ENCODE measurements at regions not wholly inside any gene's neighbourhood (a gene's known extent, or its start where the extent isn't known, plus 50 kb on each side); places are given as distances from the start of the nearest gene placed in this dataset.

DNA sequence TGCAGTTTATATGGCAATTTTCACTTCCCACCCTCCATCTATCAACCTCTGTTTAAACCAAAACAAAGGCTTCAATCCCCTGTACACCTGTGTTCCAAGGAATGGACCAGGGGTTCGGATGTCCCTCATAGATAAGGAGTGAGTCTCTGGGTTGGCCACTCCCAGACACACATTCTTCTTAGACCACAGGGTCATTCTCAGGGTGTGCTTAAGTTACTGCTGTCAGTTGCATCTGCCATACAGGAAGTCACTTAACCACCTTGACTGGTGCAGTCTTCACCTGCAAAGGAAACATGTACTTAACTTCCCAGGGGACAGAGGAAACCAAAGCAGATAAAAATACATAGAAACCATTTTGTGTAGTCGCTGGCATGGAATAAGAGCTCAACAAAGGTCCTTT, 151.0 kb upstream of the NDUFV2 start:
- Histone ChIP-seq H3K79me2 (ENCODE audit: insufficient read depth, low read length) (no peaks in the 10 kb centered on the region), H3K9ac (ENCODE audit: low read depth, low read length, poor library complexity, severe bottlenecking) (peak overlapping the region; percentile 58), H3K4me3 (ENCODE audit: low read length, poor library complexity, severe bottlenecking) (peak overlapping the region; percentile 66), H3K4me1 (ENCODE audit: insufficient read depth, low read length, poor library complexity, severe bottlenecking) (peaks cover 46% of the 10 kb centered on the region), H3K36me3 (ENCODE audit: insufficient read depth, low read length) (no peaks in the 10 kb centered on the region), H3K9me2 (replicated peaks; ENCODE audit: low read depth, low read length) (no peaks in the 10 kb centered on the region), H3K4me2 (ENCODE audit: low read depth, low read length, poor library complexity, severe bottlenecking) (peak overlapping the region; percentile 79), H2AFZ (ENCODE audit: low read length) (peak overlapping the region; percentile 41; the same call in 1 of the 2 replicates), H3K27me3 (ENCODE audit: insufficient read depth, low read length, poor library complexity, severe bottlenecking) (no peaks in the 10 kb centered on the region), H4K20me1 (ENCODE audit: insufficient read depth, low read length, poor library complexity, severe bottlenecking) (no peaks in the 10 kb centered on the region), H3K9me3 (ENCODE audit: insufficient read depth, low read depth, low read length) (peaks cover 5% of the 10 kb centered on the region; the same call in 1 of the 2 replicates), H3F3A (ENCODE audit: low read depth) (0 out of 2 replicates have a peak, but pooled peaks cover 3% of the 10 kb centered on the region)
- no peak for TF ChIP-seq EZH2phosphoT487 (IDR thresholded peaks at IDR 0.05; ENCODE audit: borderline replicate concordance)
- TF ChIP-seq, protein P1, sequence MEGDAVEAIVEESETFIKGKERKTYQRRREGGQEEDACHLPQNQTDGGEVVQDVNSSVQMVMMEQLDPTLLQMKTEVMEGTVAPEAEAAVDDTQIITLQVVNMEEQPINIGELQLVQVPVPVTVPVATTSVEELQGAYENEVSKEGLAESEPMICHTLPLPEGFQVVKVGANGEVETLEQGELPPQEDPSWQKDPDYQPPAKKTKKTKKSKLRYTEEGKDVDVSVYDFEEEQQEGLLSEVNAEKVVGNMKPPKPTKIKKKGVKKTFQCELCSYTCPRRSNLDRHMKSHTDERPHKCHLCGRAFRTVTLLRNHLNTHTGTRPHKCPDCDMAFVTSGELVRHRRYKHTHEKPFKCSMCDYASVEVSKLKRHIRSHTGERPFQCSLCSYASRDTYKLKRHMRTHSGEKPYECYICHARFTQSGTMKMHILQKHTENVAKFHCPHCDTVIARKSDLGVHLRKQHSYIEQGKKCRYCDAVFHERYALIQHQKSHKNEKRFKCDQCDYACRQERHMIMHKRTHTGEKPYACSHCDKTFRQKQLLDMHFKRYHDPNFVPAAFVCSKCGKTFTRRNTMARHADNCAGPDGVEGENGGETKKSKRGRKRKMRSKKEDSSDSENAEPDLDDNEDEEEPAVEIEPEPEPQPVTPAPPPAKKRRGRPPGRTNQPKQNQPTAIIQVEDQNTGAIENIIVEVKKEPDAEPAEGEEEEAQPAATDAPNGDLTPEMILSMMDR (conservative IDR thresholded peaks at IDR 0.05; ENCODE audit: low read length) = no peak

DNA sequence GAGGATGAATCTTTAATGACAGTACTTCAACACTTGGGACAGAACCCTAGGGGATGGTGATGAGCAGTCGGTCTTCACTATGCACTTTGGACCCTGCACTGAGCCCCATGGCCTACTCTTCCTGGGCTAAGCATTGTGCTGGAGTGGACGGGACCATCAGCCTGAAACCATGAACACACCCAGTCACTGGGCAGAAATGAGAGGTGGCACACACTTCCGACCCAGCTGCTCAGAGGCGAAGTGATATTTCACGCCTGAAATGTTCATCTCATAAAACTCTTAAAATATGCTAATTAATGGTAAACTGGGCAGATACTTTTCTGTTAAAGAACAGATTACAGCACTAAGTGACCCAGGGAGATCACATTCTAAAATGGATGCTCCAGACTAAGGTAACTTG, 150.3 kb upstream of the NDUFV2 start:
- Histone ChIP-seq H3F3A (ENCODE audit: low read depth) (0 out of 2 replicates have a peak, but pooled peaks cover 3% of the 10 kb centered on the region), H3K4me2 (ENCODE audit: low read depth, low read length, poor library complexity, severe bottlenecking) (peak overlapping the region; percentile 79), H3K4me1 (ENCODE audit: insufficient read depth, low read length, poor library complexity, severe bottlenecking) (peaks cover 46% of the 10 kb centered on the region), H2AFZ (ENCODE audit: low read length) (peak overlapping the region; percentile 41; the same call in 1 of the 2 replicates), H3K36me3 (ENCODE audit: insufficient read depth, low read length) (no peaks in the 10 kb centered on the region), H3K9me3 (ENCODE audit: insufficient read depth, low read depth, low read length) (peaks cover 5% of the 10 kb centered on the region; the same call in 1 of the 2 replicates), H3K4me3 (ENCODE audit: low read length, poor library complexity, severe bottlenecking) (peak overlapping the region; percentile 66), H3K9me2 (replicated peaks; ENCODE audit: low read depth, low read length) (no peaks in the 10 kb centered on the region), H4K20me1 (ENCODE audit: insufficient read depth, low read length, poor library complexity, severe bottlenecking) (no peaks in the 10 kb centered on the region), H3K9ac (ENCODE audit: low read depth, low read length, poor library complexity, severe bottlenecking) (peak overlapping the region; percentile 58), H3K79me2 (ENCODE audit: insufficient read depth, low read length) (no peaks in the 10 kb centered on the region), H3K27me3 (ENCODE audit: insufficient read depth, low read length, poor library complexity, severe bottlenecking) (no peaks in the 10 kb centered on the region)
- TF ChIP-seq EZH2phosphoT487 (IDR thresholded peaks at IDR 0.05; ENCODE audit: borderline replicate concordance) = no peak
- TF ChIP-seq, protein P1 (conservative IDR thresholded peaks at IDR 0.05; ENCODE audit: low read length) = no peak

DNA sequence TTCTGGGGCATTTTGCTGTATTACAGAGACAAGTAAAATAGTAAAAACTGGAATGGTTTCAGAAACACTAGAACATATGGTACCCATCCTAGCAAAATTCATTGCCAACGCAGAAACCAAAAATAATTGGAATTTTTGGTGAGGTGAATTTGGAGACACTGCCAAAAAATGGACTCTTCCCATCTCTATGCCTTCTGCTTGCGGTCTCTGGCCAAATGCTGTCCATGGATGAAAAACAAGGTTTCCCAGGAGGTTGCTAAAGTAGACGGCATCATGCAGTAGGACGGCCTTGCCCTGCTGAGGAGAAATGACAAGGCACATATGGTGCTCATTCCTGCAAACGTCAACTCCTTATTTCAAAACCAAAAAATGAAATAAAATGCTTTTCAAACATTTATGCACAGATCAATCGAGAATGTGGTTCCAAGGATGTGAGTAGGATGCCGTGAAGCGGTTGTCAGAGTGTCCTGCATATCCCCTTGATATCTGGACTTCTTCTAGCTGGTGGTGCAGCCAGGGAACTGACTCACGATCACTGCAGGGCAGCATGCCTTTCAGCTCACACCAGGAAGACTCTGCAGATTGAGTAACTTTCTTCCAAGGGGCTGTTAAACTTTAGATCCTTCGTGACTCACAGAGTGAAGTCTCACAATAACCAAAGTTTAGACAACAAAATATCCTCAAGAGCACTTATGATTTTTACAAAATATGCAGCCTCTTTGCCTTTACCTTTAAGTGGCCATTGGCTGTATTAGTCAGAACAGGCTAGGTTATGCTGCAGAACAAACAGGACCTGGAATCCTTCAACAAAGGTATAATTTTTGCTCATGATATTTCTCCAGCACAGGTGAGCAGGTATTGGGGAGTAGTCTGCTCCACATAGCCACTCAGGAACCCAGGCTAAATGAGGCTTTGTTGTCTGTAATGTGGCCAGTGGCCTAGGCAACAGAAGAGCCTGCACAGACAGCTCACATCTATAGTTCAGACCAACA, 149.4 kb upstream of the NDUFV2 start:
- Histone ChIP-seq H3K9me2 (replicated peaks; ENCODE audit: low read depth, low read length) (no peaks in the 10 kb centered on the region), H3K9me3 (ENCODE audit: insufficient read depth, low read depth, low read length) (peaks cover 5% of the 10 kb centered on the region; the same call in 1 of the 2 replicates), H3K36me3 (ENCODE audit: insufficient read depth, low read length) (no peaks in the 10 kb centered on the region), H3K79me2 (ENCODE audit: insufficient read depth, low read length) (no peaks in the 10 kb centered on the region), H3K4me1 (ENCODE audit: insufficient read depth, low read length, poor library complexity, severe bottlenecking) (peaks cover 46% of the 10 kb centered on the region), H4K20me1 (ENCODE audit: insufficient read depth, low read length, poor library complexity, severe bottlenecking) (no peaks in the 10 kb centered on the region), H3K4me3 (ENCODE audit: low read length, poor library complexity, severe bottlenecking) (no peak overlapping the region), H3F3A (ENCODE audit: low read depth) (0 out of 2 replicates have a peak, but pooled peaks cover 3% of the 10 kb centered on the region), H3K4me2 (ENCODE audit: low read depth, low read length, poor library complexity, severe bottlenecking) (no peak overlapping the region), H3K9ac (ENCODE audit: low read depth, low read length, poor library complexity, severe bottlenecking) (no peak overlapping the region), H2AFZ (ENCODE audit: low read length) (no peak overlapping the region), H3K27me3 (ENCODE audit: insufficient read depth, low read length, poor library complexity, severe bottlenecking) (no peaks in the 10 kb centered on the region)
- TF ChIP-seq, protein P1 (conservative IDR thresholded peaks at IDR 0.05; ENCODE audit: low read length) = no peak
- TF ChIP-seq EZH2phosphoT487 (IDR thresholded peaks at IDR 0.05; ENCODE audit: borderline replicate concordance) = no peak
